Sigmoid colon (tissue), 4 donors: ENCODE measurements at regions not wholly inside any gene's neighbourhood (a gene's known extent, or its start where the extent isn't known, plus 50 kb on each side); places are given as distances from the start of the nearest gene placed in this dataset.

Source experiments
- CTCF ChIP-seq, 4 experiments: fragments of 450-650 bp in 3 of 4; fragments of 200-600 bp in 1 of 4; IDR thresholded peaks; one replicate each; pipeline ENCODE4 v1.5.1; 2016 to 2019; ENCODE audit warnings: antibody characterized with exemption in 4 of 4, mild to moderate bottlenecking in 3 of 4, moderate library complexity in 2 of 4
- EP300 ChIP-seq, 4 donors: sonication (generic); formaldehyde crosslinking; IDR thresholded peaks; one replicate each; pipeline ENCODE4 v1.6.1; 2017; ENCODE audit warnings: antibody characterized with exemption in 4 of 4
- POLR2A ChIP-seq, 2 donors: fragments of 450-650 bp; IDR thresholded peaks; one replicate each; pipeline ENCODE4 v1.6.1; 2016; ENCODE audit warnings: antibody characterized with exemption in 2 of 2, mild to moderate bottlenecking in 2 of 2, moderate library complexity in 2 of 2
- POLR2AphosphoS5 ChIP-seq, 4 donors: sonication (generic); formaldehyde crosslinking; IDR thresholded peaks; one replicate each; pipeline ENCODE4 v1.6.1; 2017; ENCODE audit warnings: antibody characterized with exemption in 4 of 4

- TF ChIP-seq CTCF (IDR thresholded peaks at IDR 0.05) (no peak), EP300 (IDR thresholded peaks at IDR 0.05) (no peak), POLR2AphosphoS5 (IDR thresholded peaks at IDR 0.05) (no peak), POLR2A (IDR thresholded peaks at IDR 0.05) (no peak)
Observed at GRCh38 chr10:83122336-83122735, 1017.0 kb upstream of the GHITM start.
